K562 (cell line): ENCODE measurements at regions not wholly inside any gene's neighbourhood (a gene's known extent, or its start where the extent isn't known, plus 50 kb on each side); places are given as distances from the start of the nearest gene placed in this dataset.

Experiments used
- SP2 ChIP-seq: IDR thresholded peaks from 2 replicates; pipeline ENCODE4 v1.6.1; 2011; ENCODE audit warnings: mild to moderate bottlenecking, low read depth, low read length, moderate library complexity; ENCODE audit not compliant: poor library complexity, severe bottlenecking; ENCODE audit errors: extremely low read depth
- TF ChIP-seq, protein P1 (sequence below), 3 experiments: IDR thresholded peaks in 2 of 3; conservative IDR thresholded peaks in 1 of 3; 2 replicates each; pipeline ENCODE4 v1.5.1; 2011 to 2012; ENCODE audit warnings: low read length in 3 of 3, mild to moderate bottlenecking in 3 of 3, control low read depth in 2 of 3, improper control_type of control experiment in 1 of 3, inconsistent platforms in 1 of 3, low read depth in 1 of 3, mixed read lengths in 1 of 3, moderate library complexity in 1 of 3; ENCODE audit not compliant: insufficient read depth in 2 of 3

- TF ChIP-seq SP2: no peak
- TF ChIP-seq, protein P1, sequence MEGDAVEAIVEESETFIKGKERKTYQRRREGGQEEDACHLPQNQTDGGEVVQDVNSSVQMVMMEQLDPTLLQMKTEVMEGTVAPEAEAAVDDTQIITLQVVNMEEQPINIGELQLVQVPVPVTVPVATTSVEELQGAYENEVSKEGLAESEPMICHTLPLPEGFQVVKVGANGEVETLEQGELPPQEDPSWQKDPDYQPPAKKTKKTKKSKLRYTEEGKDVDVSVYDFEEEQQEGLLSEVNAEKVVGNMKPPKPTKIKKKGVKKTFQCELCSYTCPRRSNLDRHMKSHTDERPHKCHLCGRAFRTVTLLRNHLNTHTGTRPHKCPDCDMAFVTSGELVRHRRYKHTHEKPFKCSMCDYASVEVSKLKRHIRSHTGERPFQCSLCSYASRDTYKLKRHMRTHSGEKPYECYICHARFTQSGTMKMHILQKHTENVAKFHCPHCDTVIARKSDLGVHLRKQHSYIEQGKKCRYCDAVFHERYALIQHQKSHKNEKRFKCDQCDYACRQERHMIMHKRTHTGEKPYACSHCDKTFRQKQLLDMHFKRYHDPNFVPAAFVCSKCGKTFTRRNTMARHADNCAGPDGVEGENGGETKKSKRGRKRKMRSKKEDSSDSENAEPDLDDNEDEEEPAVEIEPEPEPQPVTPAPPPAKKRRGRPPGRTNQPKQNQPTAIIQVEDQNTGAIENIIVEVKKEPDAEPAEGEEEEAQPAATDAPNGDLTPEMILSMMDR (IDR thresholded peaks at IDR 0.05 in 2 of 3, conservative IDR thresholded peaks at IDR 0.05 in 1 of 3; ENCODE audit: insufficient read depth in 2 of 3, low read depth in 1 of 3, low read length in 3 of 3): no peak
These were observed 125.1 kb upstream of the SPATA13 start for GRCh38 chr13:24035411-24035810.
